IMR-90 (cell line): ENCODE measurements at regions not wholly inside any gene's neighbourhood (a gene's known extent, or its start where the extent isn't known, plus 50 kb on each side); places are given as distances from the start of the nearest gene placed in this dataset.

Experiments used
- ATAC-seq: fragments of 200-7000 bp; cut with Tn5 transposase; 2 replicates; pipeline ENCODE4 v1.9.1; 2020; ENCODE audit warnings: low read depth, mild to moderate bottlenecking, moderate library complexity
- BruUV-seq: library from RNA; stranded (reverse); fragments of 400-500 nt; replicated peaks from 2 replicates; lab custom pipeline; 2021; lab: Mats Ljungman, UMichigan
- CTCF ChIA-PET: fragments of 300-600 bp; formaldehyde crosslinking; extraction: SDS; loops from one replicate; lab custom pipeline; 2021; ENCODE audit warnings: antibody characterized with exemption; lab: Yijun Ruan, JAX
- POLR2A ChIA-PET: fragments of 300-600 bp; sonication (Branson Sonifier 250); formaldehyde crosslinking; loops from one replicate; lab custom pipeline; 2022; ENCODE audit warnings: antibody characterized with exemption; ENCODE audit not compliant: unreplicated experiment; lab: Charles Lee
- DNase-seq: peaks from one replicate; pipeline ENCODE4 v3.0.0; 2013
- H2AFZ ChIP-seq: replicated peaks from 2 replicates; pipeline ENCODE3; 2013; ENCODE audit warnings: low read length, mild to moderate bottlenecking; ENCODE audit not compliant: poor library complexity
- H2AK5ac ChIP-seq: 2 replicates; pipeline ENCODE4 v1.6.1; 2013; ENCODE audit warnings: low read depth, low read length, inconsistent platforms
- H2AK9ac ChIP-seq: replicated peaks from 2 replicates; pipeline ENCODE3; 2013; ENCODE audit warnings: mild to moderate bottlenecking, low read depth, low read length, moderate library complexity; ENCODE audit not compliant: poor library complexity
- H2BK120ac ChIP-seq: 2 replicates; pipeline ENCODE4 v1.6.1; 2013; ENCODE audit warnings: low read depth, low read length, inconsistent platforms
- H2BK15ac ChIP-seq: 3 replicates; pipeline ENCODE4 v1.6.1; 2013; ENCODE audit warnings: low read depth, low read length, inconsistent platforms
- H2BK20ac ChIP-seq: 2 replicates; pipeline ENCODE4 v1.6.1; 2013; ENCODE audit warnings: low read depth, mild to moderate bottlenecking, inconsistent platforms, low read length, moderate library complexity
- H2BK5ac ChIP-seq: 2 replicates; pipeline ENCODE4 v1.6.1; 2013; ENCODE audit warnings: mild to moderate bottlenecking, low read depth, low read length, inconsistent platforms; ENCODE audit not compliant: poor library complexity, severe bottlenecking
- H3K14ac ChIP-seq: replicated peaks from 2 replicates; pipeline ENCODE4 v1.6.1; 2013; ENCODE audit warnings: low read depth, low read length, inconsistent platforms
- H3K18ac ChIP-seq: 2 replicates; pipeline ENCODE4 v1.6.1; 2013; ENCODE audit warnings: low read depth, low read length, control low read depth
- H3K23ac ChIP-seq: 2 replicates; pipeline ENCODE4 v1.6.1; 2013; ENCODE audit warnings: low read depth, low read length, inconsistent platforms
- H3K27ac ChIP-seq: 2 replicates; pipeline ENCODE4 v1.5.1; 2013; ENCODE audit warnings: mild to moderate bottlenecking, control low read depth, low read length; ENCODE audit not compliant: insufficient read depth
- H3K27me3 ChIP-seq: 2 replicates; pipeline ENCODE4 v1.6.1; 2013; ENCODE audit warnings: low read length; ENCODE audit not compliant: control insufficient read depth, insufficient read depth
- H3K36me3 ChIP-seq: 2 replicates; pipeline ENCODE4 v1.6.1; 2013; ENCODE audit warnings: low read length, mixed read lengths; ENCODE audit not compliant: control insufficient read depth, insufficient read depth
- H3K4ac ChIP-seq: 2 replicates; pipeline ENCODE4 v1.6.1; 2013; ENCODE audit warnings: low read depth, low read length, inconsistent platforms
- H3K4me1 ChIP-seq: 2 replicates; pipeline ENCODE4 v1.6.1; 2013; ENCODE audit warnings: low read length, mixed read lengths; ENCODE audit not compliant: control insufficient read depth, insufficient read depth
- H3K4me2 ChIP-seq: 2 replicates; pipeline ENCODE4 v1.6.1; 2013; ENCODE audit warnings: low read depth, mild to moderate bottlenecking, control low read depth, low read length, moderate library complexity
- H3K4me3 ChIP-seq: 2 replicates; pipeline ENCODE4 v1.5.1; 2013; ENCODE audit warnings: low read depth, mild to moderate bottlenecking, control low read depth, low read length, moderate library complexity; ENCODE audit not compliant: insufficient read depth
- H3K56ac ChIP-seq: 2 replicates; pipeline ENCODE4 v1.6.1; 2013; ENCODE audit warnings: low read length, inconsistent platforms; ENCODE audit not compliant: insufficient read depth; ENCODE audit errors: extremely low read depth
- H3K79me1 ChIP-seq, 2 experiments: 2 replicates each; pipeline ENCODE4 v1.6.1; 2013; ENCODE audit warnings: low read length in 2 of 2, inconsistent platforms in 1 of 2, low read depth in 1 of 2
- H3K9ac ChIP-seq: 2 replicates; pipeline ENCODE4 v1.6.1; 2013; ENCODE audit warnings: low read depth, low read length, control low read depth
- H3K9me1 ChIP-seq: 2 replicates; pipeline ENCODE4 v1.6.1; 2013; ENCODE audit warnings: low read length, inconsistent platforms; ENCODE audit not compliant: insufficient read depth
- H3K9me3 ChIP-seq: 2 replicates; pipeline ENCODE4 v1.6.1; 2013; ENCODE audit warnings: low read length; ENCODE audit not compliant: control insufficient read depth, insufficient read depth
- H4K20me1 ChIP-seq: 2 replicates; pipeline ENCODE4 v1.6.1; 2013; ENCODE audit warnings: low read length, inconsistent platforms; ENCODE audit not compliant: insufficient read depth
- H4K5ac ChIP-seq: 2 replicates; pipeline ENCODE4 v1.6.1; 2013; ENCODE audit warnings: mild to moderate bottlenecking, low read depth, low read length, control low read depth
- H4K8ac ChIP-seq, 2 experiments: 2 replicates each; pipeline ENCODE4 v1.6.1; 2013; ENCODE audit warnings: low read depth in 2 of 2, low read length in 2 of 2, control low read depth in 1 of 2, inconsistent platforms in 1 of 2
- H4K91ac ChIP-seq: 2 replicates; pipeline ENCODE4 v1.6.1; 2013; ENCODE audit warnings: low read depth, low read length, inconsistent platforms; ENCODE audit not compliant: insufficient read depth
- BHLHE40 ChIP-seq: fragments of 150-350 bp; IDR thresholded peaks from 2 replicates; pipeline ENCODE4 v1.6.1; 2016; ENCODE audit warnings: mild to moderate bottlenecking, low read depth, low read length
- CHD1 ChIP-seq: IDR thresholded peaks from 2 replicates; pipeline ENCODE4 v1.6.1; 2012; ENCODE audit warnings: low read depth, low read length, improper control_type of control experiment
- FOS ChIP-seq: fragments of 150-350 bp; IDR thresholded peaks from 2 replicates; pipeline ENCODE4 v1.6.1; 2016; ENCODE audit warnings: low read depth, low read length
- MAFK ChIP-seq: IDR thresholded peaks from 2 replicates; pipeline ENCODE4 v1.6.1; 2012; ENCODE audit warnings: low read depth, low read length, improper control_type of control experiment
- MAZ ChIP-seq: IDR thresholded peaks from 2 replicates; pipeline ENCODE4 v1.6.1; 2012; ENCODE audit warnings: low read depth, mild to moderate bottlenecking, low read length, improper control_type of control experiment, moderate library complexity, borderline replicate concordance
- NFE2L2 ChIP-seq: fragments of 150-350 bp; IDR thresholded peaks from 2 replicates; pipeline ENCODE4 v1.6.1; 2016; ENCODE audit warnings: low read depth, mild to moderate bottlenecking, low read length
- POLR2A ChIP-seq: IDR thresholded peaks from 2 replicates; pipeline ENCODE4 v1.6.1; 2012; ENCODE audit warnings: mild to moderate bottlenecking, low read depth, low read length
- RAD21 ChIP-seq: IDR thresholded peaks from 2 replicates; pipeline ENCODE4 v1.6.1; 2012; ENCODE audit warnings: low read length, improper control_type of control experiment
- RCOR1 ChIP-seq: IDR thresholded peaks from 2 replicates; pipeline ENCODE4 v1.6.1; 2012; ENCODE audit warnings: mild to moderate bottlenecking, low read length, improper control_type of control experiment; ENCODE audit not compliant: insufficient replicate concordance
- SMC3 ChIP-seq: fragments of 150-350 bp; IDR thresholded peaks from 2 replicates; pipeline ENCODE4 v1.6.1; 2016; ENCODE audit warnings: low read depth, mild to moderate bottlenecking, antibody characterized with exemption, low read length, moderate library complexity
- WGBS, 2 experiments: methylation state at CpG; one replicate each; pipeline versions ENCODE4 v1.1.5 to v1.1.7; 2013; ENCODE audit warnings: missing lambda C conversion rate in 2 of 2; ENCODE audit not compliant: insufficient read length in 1 of 2; ENCODE audit errors: extremely low coverage in 2 of 2; 5-methylcytosine and 5-hydroxymethylcytosine counted together
- dilution Hi-C: fragments of 300-500 bp; cut with HindIII; formaldehyde crosslinking; loops from one replicate; pipeline ENCODE4 v1.14.3; 2018; ENCODE audit warnings: low sequenced_read_pairs; ENCODE audit not compliant: unreplicated experiment
- in situ Hi-C: fragments of 300-500 bp; cut with MboI; formaldehyde crosslinking; loops from 3 replicates; pipeline ENCODE4 v1.14.3; 2019; ENCODE audit warnings: low sequenced_read_pairs, inconsistent platforms, mixed read lengths
- intact Hi-C: fragments of 100-400 bp; cut with micrococcal nuclease; formaldehyde crosslinking; loops from 2 replicates; pipeline ENCODE4 v1.10.0; 2022

DNA sequence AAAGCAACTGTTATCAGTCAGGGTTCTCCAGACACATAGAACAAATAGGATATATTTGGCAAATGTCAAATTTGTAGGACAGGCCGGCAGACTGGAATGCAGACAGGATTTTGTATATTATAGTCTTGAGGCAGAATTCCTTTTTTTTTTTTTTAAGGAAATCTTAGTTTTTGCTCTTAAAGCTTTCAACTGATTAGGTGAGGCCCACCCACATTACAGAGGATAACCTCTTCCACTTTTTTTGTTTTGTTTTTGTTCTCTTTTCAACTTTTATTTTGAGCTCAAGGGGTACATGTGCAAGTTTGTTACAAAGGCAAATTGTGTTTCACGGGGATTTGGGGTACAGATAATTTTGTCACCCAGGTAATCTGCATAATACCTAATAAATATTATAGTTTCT, 350.2 kb upstream of the CHAC2 start:
- no peaks in the 10 kb centered on the region for H3K79me1 ChIP-seq
- H3K18ac ChIP-seq, result no peak overlapping the region
- H2BK15ac ChIP-seq, result no peak overlapping the region
- DNase-seq (no peak), ATAC-seq (no peak)
- no peak overlapping the region for H3K4me2 ChIP-seq
- H2AK9ac ChIP-seq, result no peak overlapping the region
- ChIA-PET POLR2A (no interaction called here), CTCF (interaction anchor here (1.0 kb wide), 1 partner anchor 12 kb away, joined by 3 read pairs; no protein-coding TSS in a partner anchor)
- H3K4ac ChIP-seq, result no peak overlapping the region
- intact Hi-C loops (no loop called here), in situ Hi-C loops (no loop called here), dilution Hi-C loops (no loop called here)
- H2BK20ac ChIP-seq, result no peak overlapping the region
- no peaks in the 10 kb centered on the region for H3K36me3 ChIP-seq
- BruUV-seq, result no TSS peak
- WGBS, 2 experiments, result no CpG with 5 or more reads among the region's 2 CpGs
- no peak overlapping the region for H3K9ac ChIP-seq
- no peak overlapping the region for H2BK5ac ChIP-seq
- no peak overlapping the region for H2AFZ ChIP-seq
- H3K27me3 ChIP-seq, result no peaks in the 10 kb centered on the region
- H3K4me3 ChIP-seq, result no peak overlapping the region
- H3K9me1 ChIP-seq, result no peaks in the 10 kb centered on the region
- H4K20me1 ChIP-seq, result no peaks in the 10 kb centered on the region
- H3K9me3 ChIP-seq, result no peaks in the 10 kb centered on the region
- no peak overlapping the region for H3K56ac ChIP-seq
- H3K23ac ChIP-seq, result no peak overlapping the region
- H3K14ac ChIP-seq, result no peak overlapping the region
- no peak overlapping the region for H4K5ac ChIP-seq
- H3K27ac ChIP-seq, result no peak overlapping the region
- no peak overlapping the region for H2AK5ac ChIP-seq
- H4K91ac ChIP-seq, result no peak overlapping the region
- no peaks in the 10 kb centered on the region for H3K4me1 ChIP-seq
- H4K8ac ChIP-seq, result no peak overlapping the region
- H2BK120ac ChIP-seq, result no peak overlapping the region
- TF ChIP-seq POLR2A (no peak), RCOR1 (no peak), BHLHE40 (no peak), MAFK (no peak), MAZ (no peak), SMC3 (no peak), RAD21 (no peak), NFE2L2 (no peak), CHD1 (no peak), FOS (no peak)
